Brain microvascular endothelial cell (primary cell): ENCODE measurements at regions not wholly inside any gene's neighbourhood (a gene's known extent, or its start where the extent isn't known, plus 50 kb on each side); places are given as distances from the start of the nearest gene placed in this dataset.

Experiments
- DNase-seq: peaks from one replicate; pipeline ENCODE4 v3.0.0-alpha.2; 2020
- H3K27ac ChIP-seq: fragments of 250-450 bp; sonication (Bioruptor Pico); 2 replicates; pipeline ENCODE4 v1.5.1; 2020; ENCODE audit warnings: mild to moderate bottlenecking, moderate library complexity
- H3K27me3 ChIP-seq: fragments of 250-450 bp; sonication (Bioruptor Pico); replicated peaks from 2 replicates; pipeline ENCODE4 v1.5.1; 2020; ENCODE audit warnings: mild to moderate bottlenecking
- H3K36me3 ChIP-seq: fragments of 250-450 bp; sonication (Bioruptor Pico); replicated peaks from 2 replicates; pipeline ENCODE4 v1.5.1; 2020; ENCODE audit warnings: mild to moderate bottlenecking
- H3K4me3 ChIP-seq: 2 replicates; pipeline ENCODE4 v1.5.1; 2011; ENCODE audit warnings: low read depth, mild to moderate bottlenecking, control low read depth, low read length, moderate library complexity
- in situ Hi-C: cut with HindIII; loops from 2 replicates; pipeline ENCODE4 v1.10.0; 2017; ENCODE audit warnings: low sequenced_read_pairs, low pct_ligation_motif_present
- TF ChIP-seq, protein P1 (sequence below): IDR thresholded peaks from 2 replicates; pipeline ENCODE4 v1.5.1; 2011; ENCODE audit warnings: low read depth, mild to moderate bottlenecking, moderate library complexity, low read length, control low read depth, inconsistent platforms; ENCODE audit errors: missing control alignments

GRCh38 chr9:13904746-13905145 is 409.2 kb downstream of the NFIB start:
- DNase-seq = peak; percentile 12

DNA sequence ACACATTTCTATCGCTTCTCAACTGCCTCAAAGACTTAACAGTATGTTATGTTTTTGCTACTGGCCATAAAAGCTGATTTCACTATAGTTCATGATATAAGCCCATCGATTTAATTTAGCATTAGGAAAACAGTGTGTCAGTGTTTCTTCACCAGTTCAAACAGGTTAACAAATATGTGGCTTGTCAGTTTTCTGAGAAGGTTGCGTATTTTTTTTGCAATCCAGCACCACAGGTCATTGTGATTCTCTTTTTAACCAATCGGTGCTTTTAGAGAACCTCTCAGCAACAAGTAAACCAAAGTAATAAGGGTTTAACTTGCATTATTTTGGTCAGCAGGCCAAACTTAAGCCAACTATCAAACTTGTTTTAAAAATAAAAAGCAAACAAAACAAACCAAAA is 409.6 kb downstream of the NFIB start:
- in situ Hi-C loops = no loop called here
- H3K36me3 ChIP-seq = no peaks in the 10 kb centered on the region

More at GRCh38 chr9:13904746-13905145, 409.2 kb downstream of the NFIB start:
- H3K36me3 ChIP-seq = no peaks in the 10 kb centered on the region
- H3K4me3 ChIP-seq = no peak overlapping the region
- H3K27me3 ChIP-seq = no peaks in the 10 kb centered on the region
- H3K27ac ChIP-seq = no peak overlapping the region
- in situ Hi-C loops = no loop called here
- TF ChIP-seq, protein P1, sequence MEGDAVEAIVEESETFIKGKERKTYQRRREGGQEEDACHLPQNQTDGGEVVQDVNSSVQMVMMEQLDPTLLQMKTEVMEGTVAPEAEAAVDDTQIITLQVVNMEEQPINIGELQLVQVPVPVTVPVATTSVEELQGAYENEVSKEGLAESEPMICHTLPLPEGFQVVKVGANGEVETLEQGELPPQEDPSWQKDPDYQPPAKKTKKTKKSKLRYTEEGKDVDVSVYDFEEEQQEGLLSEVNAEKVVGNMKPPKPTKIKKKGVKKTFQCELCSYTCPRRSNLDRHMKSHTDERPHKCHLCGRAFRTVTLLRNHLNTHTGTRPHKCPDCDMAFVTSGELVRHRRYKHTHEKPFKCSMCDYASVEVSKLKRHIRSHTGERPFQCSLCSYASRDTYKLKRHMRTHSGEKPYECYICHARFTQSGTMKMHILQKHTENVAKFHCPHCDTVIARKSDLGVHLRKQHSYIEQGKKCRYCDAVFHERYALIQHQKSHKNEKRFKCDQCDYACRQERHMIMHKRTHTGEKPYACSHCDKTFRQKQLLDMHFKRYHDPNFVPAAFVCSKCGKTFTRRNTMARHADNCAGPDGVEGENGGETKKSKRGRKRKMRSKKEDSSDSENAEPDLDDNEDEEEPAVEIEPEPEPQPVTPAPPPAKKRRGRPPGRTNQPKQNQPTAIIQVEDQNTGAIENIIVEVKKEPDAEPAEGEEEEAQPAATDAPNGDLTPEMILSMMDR = no peak

GRCh38 chr9:13902286-13903066 is 411.5 kb downstream of the NFIB start:
- no peak overlapping the region for H3K27ac ChIP-seq
- no peaks in the 10 kb centered on the region for H3K36me3 ChIP-seq
- TF ChIP-seq, protein P1 = no peak
- in situ Hi-C loops = no loop called here
- H3K27me3 ChIP-seq = no peaks in the 10 kb centered on the region
- no peak overlapping the region for H3K4me3 ChIP-seq
- no peak for DNase-seq

More for the DNA sequence above, 409.6 kb downstream of the NFIB start:
- H3K27me3 ChIP-seq = no peaks in the 10 kb centered on the region
- H3K4me3 ChIP-seq = no peak overlapping the region
- H3K27ac ChIP-seq = no peak overlapping the region
- DNase-seq = no peak
- TF ChIP-seq, protein P1 = no peak

DNA sequence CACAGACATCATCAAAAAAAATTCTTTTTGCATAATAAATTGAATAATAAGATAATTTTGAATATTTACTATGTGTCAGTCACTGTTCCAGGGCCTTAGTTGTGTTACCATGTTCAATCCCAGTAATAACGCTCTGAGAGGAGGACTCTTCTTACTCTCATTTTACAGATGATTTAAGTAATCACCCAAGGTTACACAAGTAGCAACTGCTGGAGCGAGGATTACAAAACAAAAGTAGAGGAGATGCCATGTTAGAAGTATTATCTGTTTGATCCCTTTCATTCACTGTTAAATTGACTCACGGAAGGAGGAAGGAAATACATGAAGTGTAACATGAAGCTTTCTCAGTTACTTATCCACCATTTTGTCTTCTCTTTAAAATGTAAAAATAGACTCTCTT is 412.8 kb downstream of the NFIB start:
- H3K27me3 ChIP-seq = no peaks in the 10 kb centered on the region
- no peak overlapping the region for H3K27ac ChIP-seq
- no peak overlapping the region for H3K4me3 ChIP-seq
- TF ChIP-seq, protein P1 = no peak
- in situ Hi-C loops = no loop called here
- no peaks in the 10 kb centered on the region for H3K36me3 ChIP-seq
- DNase-seq = no peak

DNA sequence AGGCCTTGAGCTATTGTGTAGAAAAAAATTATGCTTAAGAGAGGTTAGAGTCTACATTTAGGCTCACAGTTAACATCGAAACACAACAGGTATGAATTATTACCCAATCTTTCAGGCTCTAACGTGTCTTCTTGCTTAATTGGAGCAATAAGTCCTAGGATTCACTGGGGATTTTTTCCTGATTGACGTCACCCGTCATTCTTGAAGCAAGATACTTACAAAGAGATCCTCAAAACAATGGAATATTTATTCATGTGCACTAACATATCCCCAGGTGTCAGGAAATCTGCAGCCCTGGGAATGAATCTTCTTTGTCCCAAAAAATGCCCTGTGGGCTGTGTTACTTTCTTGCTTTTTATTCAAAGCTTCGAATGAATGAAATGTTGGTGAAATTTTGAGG is 413.5 kb downstream of the NFIB start:
- in situ Hi-C loops = no loop called here

More for the DNA sequence above, 413.5 kb downstream of the NFIB start:
- Histone ChIP-seq H3K27ac (no peak overlapping the region), H3K27me3 (no peaks in the 10 kb centered on the region), H3K4me3 (no peak overlapping the region), H3K36me3 (no peaks in the 10 kb centered on the region)
- TF ChIP-seq, protein P1 = no peak
- DNase-seq = no peak
